Activated naive CD8-positive, alpha-beta T cell treated with anti-CD3 and anti-CD28 coated beads for 36 hours (primary cell): ENCODE measurements at regions not wholly inside any gene's neighbourhood (a gene's known extent, or its start where the extent isn't known, plus 50 kb on each side); places are given as distances from the start of the nearest gene placed in this dataset.

ENCODE experiments used
- DNase-seq: peaks from one replicate; pipeline ENCODE4 v3.0.0; 2021
- H3K27ac Mint-ChIP-seq: one replicate; pipeline ENCODE4 v1.8.0; 2022; ENCODE audit warnings: mild to moderate bottlenecking, moderate library complexity, mixed read lengths
- H3K27me3 Mint-ChIP-seq: one replicate; pipeline ENCODE4 v1.8.0; 2022; ENCODE audit warnings: mild to moderate bottlenecking, mixed read lengths
- H3K36me3 Mint-ChIP-seq: one replicate; pipeline ENCODE4 v1.8.0; 2021; ENCODE audit warnings: mild to moderate bottlenecking, mixed read lengths
- H3K4me1 Mint-ChIP-seq: one replicate; pipeline ENCODE4 v1.8.0; 2021; ENCODE audit warnings: mixed read lengths
- H3K4me3 Mint-ChIP-seq: one replicate; pipeline ENCODE4 v1.8.0; 2022; ENCODE audit warnings: mild to moderate bottlenecking, moderate library complexity, mixed read lengths
- H3K9me3 Mint-ChIP-seq: one replicate; pipeline ENCODE4 v1.8.0; 2022; ENCODE audit warnings: mixed read lengths

- H3K4me3 Mint-ChIP-seq: no peak overlapping the region
- no peaks in the 10 kb centered on the region for H3K4me1 Mint-ChIP-seq
- no peak overlapping the region for H3K27ac Mint-ChIP-seq
These were observed 217.5 kb downstream of the SNX13 start for GRCh38 chr7:17722798-17723197.

GRCh38 chr7:17725821-17726220, 214.5 kb downstream of the SNX13 start:
- Mint-ChIP-seq H3K27ac (no peak overlapping the region), H3K4me3 (no peak overlapping the region), H3K36me3 (no peaks in the 10 kb centered on the region), H3K9me3 (no peaks in the 10 kb centered on the region), H3K27me3 (no peaks in the 10 kb centered on the region), H3K4me1 (no peaks in the 10 kb centered on the region)
- DNase-seq: no peak

More at GRCh38 chr7:17722798-17723197, 217.5 kb downstream of the SNX13 start:
- no peak for DNase-seq
- Mint-ChIP-seq H3K27me3 (no peaks in the 10 kb centered on the region), H3K36me3 (no peaks in the 10 kb centered on the region), H3K9me3 (no peaks in the 10 kb centered on the region)

- H3K27ac Mint-ChIP-seq: no peak overlapping the region
- no peaks in the 10 kb centered on the region for H3K4me1 Mint-ChIP-seq
- H3K9me3 Mint-ChIP-seq: peaks cover 11% of the 10 kb centered on the region
- no peak overlapping the region for H3K4me3 Mint-ChIP-seq
- no peaks in the 10 kb centered on the region for H3K27me3 Mint-ChIP-seq
- no peak for DNase-seq
- no peaks in the 10 kb centered on the region for H3K36me3 Mint-ChIP-seq
These were observed 208.2 kb downstream of the SNX13 start for GRCh38 chr7:17732083-17732482.
